C4-2B (cell line): ENCODE measurements at regions not wholly inside any gene's neighbourhood (a gene's known extent, or its start where the extent isn't known, plus 50 kb on each side); places are given as distances from the start of the nearest gene placed in this dataset.

Source experiments
- H3K27ac ChIP-seq: fragments of 450-650 bp; 2 replicates; pipeline ENCODE4 v1.5.1; 2017
- CTCF ChIP-seq: fragments of 450-650 bp; conservative IDR thresholded peaks from 2 replicates; pipeline ENCODE4 v1.5.1; 2017; ENCODE audit warnings: mild to moderate bottlenecking
- ZFX ChIP-seq: fragments of 450-650 bp; IDR thresholded peaks from 2 replicates; pipeline ENCODE4 v1.6.1; 2017

- TF ChIP-seq ZFX (no peak), CTCF (no peak)
- no peak overlapping the region for H3K27ac ChIP-seq
Observed at GRCh38 chr22:48572951-48573350, 1254.7 kb downstream of the BRD1 start.

- TF ChIP-seq CTCF, result no peak
- no peak for TF ChIP-seq ZFX
- H3K27ac ChIP-seq, result no peak overlapping the region
Observed at GRCh38 chr22:48570912-48571311, 1256.8 kb downstream of the BRD1 start.

GRCh38 chr22:48569476-48570233 is 1258.0 kb downstream of the BRD1 start:
- H3K27ac ChIP-seq, result no peak overlapping the region
- no peak for TF ChIP-seq ZFX
- no peak for TF ChIP-seq CTCF

GRCh38 chr22:48568736-48569330 is 1258.8 kb downstream of the BRD1 start:
- TF ChIP-seq ZFX (no peak), CTCF (no peak)
- no peak overlapping the region for H3K27ac ChIP-seq

GRCh38 chr22:48567213-48567975 is 1260.3 kb downstream of the BRD1 start:
- TF ChIP-seq CTCF (no peak), ZFX (no peak)

GRCh38 chr22:48566741-48567140 is 1260.9 kb downstream of the BRD1 start:
- TF ChIP-seq CTCF (no peak), ZFX (no peak)
- H3K27ac ChIP-seq, result no peak overlapping the region

More at GRCh38 chr22:48567213-48567975, 1260.3 kb downstream of the BRD1 start:
- no peak overlapping the region for H3K27ac ChIP-seq

GRCh38 chr22:48565901-48566501 is 1261.7 kb downstream of the BRD1 start:
- TF ChIP-seq ZFX, result no peak

More at GRCh38 chr22:48565901-48566501, 1261.7 kb downstream of the BRD1 start:
- H3K27ac ChIP-seq, result no peak overlapping the region
